K562 (cell line): ENCODE measurements at regions not wholly inside any gene's neighbourhood (a gene's known extent, or its start where the extent isn't known, plus 50 kb on each side); places are given as distances from the start of the nearest gene placed in this dataset.

Source experiments
- ATAC-seq: fragments of 200-7000 bp; cut with Tn5 transposase; 3 replicates; pipeline ENCODE4 v1.9.1; 2020; ENCODE audit warnings: moderate library complexity
- BruUV-seq: library from RNA; stranded (reverse); fragments of 400-500 nt; replicated peaks from 2 replicates; lab custom pipeline; 2021; lab: Mats Ljungman, UMichigan
- CTCF ChIA-PET: fragments of 300-600 bp; formaldehyde crosslinking; extraction: SDS; loops from one replicate; lab custom pipeline; 2021; ENCODE audit warnings: low intra/inter-chr PET ratio; lab: Yijun Ruan, JAX
- POLR2A ChIA-PET: fragments of 300-600, 350-650 bp; sonication (Branson Sonifier 250); formaldehyde crosslinking; extraction: SDS; loops from one replicate; lab custom pipeline; 2021; ENCODE audit warnings: antibody characterized with exemption, inconsistent platforms; lab: Yijun Ruan, JAX
- DNase-seq, 4 experiments: peaks; one replicate each; pipeline versions ENCODE4 v3.0.0 to v3.0.0-alpha.2; 2011 to 2018; ENCODE audit warnings: low spot score in 3 of 4, mixed read lengths in 3 of 4; ENCODE audit errors: extremely low read depth in 1 of 4
- FAIRE-seq: peaks from 2 replicates; lab custom pipeline; 2011; peaks lifted over from hg19 to GRCh38; lab: Jason Lieb, UNC
- H2AFZ ChIP-seq: 2 replicates; pipeline ENCODE4 v1.6.0; 2011; ENCODE audit warnings: low read depth, low read length, control low read depth, inconsistent platforms
- H3K27ac ChIP-seq: fragments of 200-600 bp; 3 replicates; pipeline ENCODE4 v1.8.0; 2011; ENCODE audit warnings: low read depth, mild to moderate bottlenecking, control low read depth, inconsistent platforms, low read length, moderate library complexity, mixed read lengths; ENCODE audit errors: extremely low read depth
- H3K27me3 ChIP-seq, 2 experiments: fragments of 300-600 bp in 1 of 2; 2 replicates in 1 of 2; 3 replicates in 1 of 2; pipeline versions ENCODE4 v1.6.0 to v1.8.0; 2011; ENCODE audit warnings: inconsistent platforms in 2 of 2, low read length in 2 of 2, mild to moderate bottlenecking in 1 of 2, mixed read lengths in 1 of 2, moderate library complexity in 1 of 2; ENCODE audit not compliant: control insufficient read depth in 2 of 2, insufficient read depth in 2 of 2
- H3K36me3 ChIP-seq: fragments of 300-600 bp; 3 replicates; pipeline ENCODE4 v1.8.0; 2011; ENCODE audit warnings: mild to moderate bottlenecking, low read length, inconsistent platforms; ENCODE audit not compliant: control insufficient read depth, insufficient read depth
- H3K4me1 ChIP-seq, 2 experiments: fragments of 200-600 bp in 1 of 2; replicated peaks in 1 of 2; 2 replicates in 1 of 2; 3 replicates in 1 of 2; pipeline versions ENCODE4 v1.5.1 to v1.8.0; 2011; ENCODE audit warnings: inconsistent platforms in 2 of 2, low read length in 2 of 2, mild to moderate bottlenecking in 1 of 2, mixed read lengths in 1 of 2, moderate library complexity in 1 of 2; ENCODE audit not compliant: control insufficient read depth in 2 of 2, insufficient read depth in 2 of 2
- H3K4me2 ChIP-seq: 2 replicates; pipeline ENCODE4 v1.6.1; 2011; ENCODE audit warnings: low read length, control low read depth, inconsistent platforms, mixed read lengths; ENCODE audit not compliant: insufficient read depth
- H3K4me3 ChIP-seq: fragments of 200-600 bp; sonication (generic), shearing (Covaris generic); 2 replicates; pipeline ENCODE4 v1.5.1; 2016; ENCODE audit warnings: control low read depth, inconsistent platforms
- H3K79me2 ChIP-seq: fragments of 200-600 bp; 3 replicates; pipeline ENCODE4 v1.8.0; 2011; ENCODE audit warnings: low read length, inconsistent platforms; ENCODE audit not compliant: control insufficient read depth, insufficient read depth
- H3K9ac ChIP-seq, 2 experiments: 2 replicates each; pipeline versions ENCODE4 v1.6.0 to v1.6.1; 2011; ENCODE audit warnings: low read depth in 2 of 2, low read length in 2 of 2, control low read depth in 1 of 2, inconsistent platforms in 1 of 2, mild to moderate bottlenecking in 1 of 2, mixed read lengths in 1 of 2; ENCODE audit not compliant: insufficient read depth in 1 of 2
- H3K9me1 ChIP-seq: one replicate; pipeline ENCODE4 v1.6.0; 2011; ENCODE audit warnings: inconsistent platforms, mild to moderate bottlenecking, low read length, moderate library complexity; ENCODE audit not compliant: control insufficient read depth, insufficient read depth
- H3K9me3 ChIP-seq: replicated peaks from 2 replicates; pipeline ENCODE4 v1.5.1; 2011; ENCODE audit warnings: low read depth, low read length, inconsistent platforms; ENCODE audit not compliant: control insufficient read depth, insufficient read depth
- H4K20me1 ChIP-seq: replicated peaks from 2 replicates; pipeline ENCODE4 v1.6.1; 2011; ENCODE audit warnings: low read length, inconsistent platforms, mixed read lengths; ENCODE audit not compliant: control insufficient read depth, insufficient read depth
- CHCHD3 ChIP-seq: fragments of 250-450 bp; sonication (Bioruptor Pico); IDR thresholded peaks from 2 replicates; pipeline ENCODE4 v2.1.2; 2022; ENCODE audit warnings: mild to moderate bottlenecking
- KDM2B ChIP-seq: fragments of 250-450 bp; sonication (Bioruptor Pico); IDR thresholded peaks from 2 replicates; pipeline ENCODE4 v1.8.0; 2021; ENCODE audit warnings: mild to moderate bottlenecking, moderate library complexity
- L3MBTL2 ChIP-seq: fragments of 450-650 bp; IDR thresholded peaks from 2 replicates; pipeline ENCODE4 v1.6.1; 2016; ENCODE audit warnings: mild to moderate bottlenecking, moderate library complexity
- MEIS2 ChIP-seq: fragments of 450-650 bp; IDR thresholded peaks from 2 replicates; pipeline ENCODE4 v1.6.1; 2014; ENCODE audit warnings: mild to moderate bottlenecking; ENCODE audit not compliant: partially characterized antibody
- MTA3 ChIP-seq: fragments of 450-650 bp; formaldehyde crosslinking; IDR thresholded peaks from 2 replicates; pipeline ENCODE4 v1.6.1; 2017; ENCODE audit warnings: mild to moderate bottlenecking, borderline replicate concordance
- MYNN ChIP-seq, 2 experiments: sonication (generic); formaldehyde crosslinking in 1 of 2; IDR thresholded peaks; 2 replicates each; pipeline versions ENCODE4 v1.5.0 to v1.6.1; 2016 to 2020; ENCODE audit warnings: antibody characterized with exemption in 1 of 2, missing genetic modification reagents in 1 of 2
- TAF15 ChIP-seq: fragments of 200-400 bp; formaldehyde crosslinking; IDR thresholded peaks from 2 replicates; pipeline ENCODE4 v1.6.1; 2017; ENCODE audit warnings: mild to moderate bottlenecking, low read depth, low read length, moderate library complexity
- TBL1XR1 ChIP-seq, 2 experiments: IDR thresholded peaks; 2 replicates each; pipeline ENCODE4 v1.6.1; 2012; ENCODE audit warnings: improper control_type of control experiment in 2 of 2, low read length in 2 of 2, mild to moderate bottlenecking in 1 of 2
- ZNF124 ChIP-seq: sonication (generic); formaldehyde crosslinking; IDR thresholded peaks from 2 replicates; pipeline ENCODE4 v1.8.1; 2022; ENCODE audit warnings: missing genetic modification reagents
- WGBS: fragments of 100-300 bp; shearing (Covaris generic); methylation state at CpG from one replicate; pipeline ENCODE4 v1.1.6; 2016; ENCODE audit warnings: low coverage, mixed read lengths; ENCODE audit not compliant: insufficient coverage; ENCODE audit errors: missing lambda C conversion rate; 5-methylcytosine and 5-hydroxymethylcytosine counted together
- in situ Hi-C: fragments of 300-500 bp; cut with MboI; formaldehyde crosslinking; loops from 4 replicates; pipeline ENCODE4 v1.15.0; 2018; ENCODE audit warnings: inconsistent platforms, mixed read lengths
- intact Hi-C: fragments of 100-400 bp; cut with micrococcal nuclease; formaldehyde crosslinking; loops from 2 replicates; pipeline ENCODE4 v1.14.2; 2022
- TF ChIP-seq, protein P1 (sequence below): fragments of 150-350 bp; conservative IDR thresholded peaks from 2 replicates; pipeline ENCODE4 v1.6.1; 2014; ENCODE audit warnings: low read length
- TF ChIP-seq, protein P2 (sequence below), 2 experiments: fragments of 450-650 bp in 1 of 2; sonication (generic) in 1 of 2; formaldehyde crosslinking; conservative IDR thresholded peaks; 2 replicates each; pipeline versions ENCODE4 v1.4.0 to v1.8.1; 2020 to 2022; ENCODE audit warnings: mild to moderate bottlenecking in 1 of 2, missing genetic modification reagents in 1 of 2

DNA sequence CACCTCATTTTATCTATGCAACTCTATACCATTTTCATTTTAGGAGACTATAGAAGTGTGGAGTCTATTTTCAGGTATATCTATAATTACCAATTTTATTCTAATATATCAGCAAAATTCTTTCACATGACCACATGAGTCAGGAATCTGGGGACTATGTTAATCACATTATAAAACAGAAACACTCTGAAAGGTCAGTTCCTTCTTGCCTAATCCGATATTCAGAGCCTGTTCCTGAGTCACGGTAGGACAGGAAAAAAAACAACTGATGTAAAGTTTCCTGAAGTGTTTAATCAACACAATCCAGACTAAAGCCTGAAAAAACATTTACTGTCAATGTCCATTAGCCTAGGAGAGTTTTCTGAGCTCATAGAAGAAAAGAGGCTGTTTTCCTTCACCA lies 1902.3 kb downstream of the NCAM2 start:
- peaks cover 2% of the 10 kb centered on the region; the same call in 1 of the 2 replicates for H3K9me3 ChIP-seq
- no peaks in the 10 kb centered on the region for H3K4me1 ChIP-seq
- CTCF ChIA-PET = no interaction called here
- no peaks in the 10 kb centered on the region for H3K27me3 ChIP-seq
- intact Hi-C loops = no loop called here
- in situ Hi-C loops = no loop called here
- BruUV-seq = no TSS peak
- 0% methylated on average over 2 of the region's 2 CpGs for WGBS
- POLR2A ChIA-PET = no interaction called here
- H3K79me2 ChIP-seq = no peaks in the 10 kb centered on the region
- no peak overlapping the region for H3K4me3 ChIP-seq
- no peak overlapping the region for H3K27ac ChIP-seq
- no peak overlapping the region for H2AFZ ChIP-seq
- no peak overlapping the region for H3K4me2 ChIP-seq
- no peaks in the 10 kb centered on the region for H3K36me3 ChIP-seq
- FAIRE-seq (no peak), DNase-seq (no peak), ATAC-seq (no peak)
- TF ChIP-seq KDM2B = no peak
- TF ChIP-seq, protein P1, sequence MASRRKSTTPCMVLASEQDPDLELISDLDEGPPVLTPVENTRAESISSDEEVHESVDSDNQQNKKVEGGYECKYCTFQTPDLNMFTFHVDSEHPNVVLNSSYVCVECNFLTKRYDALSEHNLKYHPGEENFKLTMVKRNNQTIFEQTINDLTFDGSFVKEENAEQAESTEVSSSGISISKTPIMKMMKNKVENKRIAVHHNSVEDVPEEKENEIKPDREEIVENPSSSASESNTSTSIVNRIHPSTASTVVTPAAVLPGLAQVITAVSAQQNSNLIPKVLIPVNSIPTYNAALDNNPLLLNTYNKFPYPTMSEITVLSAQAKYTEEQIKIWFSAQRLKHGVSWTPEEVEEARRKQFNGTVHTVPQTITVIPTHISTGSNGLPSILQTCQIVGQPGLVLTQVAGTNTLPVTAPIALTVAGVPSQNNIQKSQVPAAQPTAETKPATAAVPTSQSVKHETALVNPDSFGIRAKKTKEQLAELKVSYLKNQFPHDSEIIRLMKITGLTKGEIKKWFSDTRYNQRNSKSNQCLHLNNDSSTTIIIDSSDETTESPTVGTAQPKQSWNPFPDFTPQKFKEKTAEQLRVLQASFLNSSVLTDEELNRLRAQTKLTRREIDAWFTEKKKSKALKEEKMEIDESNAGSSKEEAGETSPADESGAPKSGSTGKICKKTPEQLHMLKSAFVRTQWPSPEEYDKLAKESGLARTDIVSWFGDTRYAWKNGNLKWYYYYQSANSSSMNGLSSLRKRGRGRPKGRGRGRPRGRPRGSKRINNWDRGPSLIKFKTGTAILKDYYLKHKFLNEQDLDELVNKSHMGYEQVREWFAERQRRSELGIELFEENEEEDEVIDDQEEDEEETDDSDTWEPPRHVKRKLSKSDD = no peak
- TF ChIP-seq MYNN (IDR thresholded peaks at IDR 0.05) = no peak
- TF ChIP-seq MYNN (CRISPR knock-in tag; IDR thresholded peaks at IDR 0.05) = no peak
- TF ChIP-seq MEIS2 = no peak
- no peak for TF ChIP-seq ZNF124 (CRISPR knock-in tag)
- TF ChIP-seq CHCHD3 (CRISPR knock-in tag) = no peak
- no peak for TF ChIP-seq L3MBTL2
- no peak for TF ChIP-seq TAF15
- no peak for TF ChIP-seq TBL1XR1 (IDR thresholded peaks at IDR 0.05; ENCODE audit: low read length in 2 of 2)
- TF ChIP-seq, protein P2, sequence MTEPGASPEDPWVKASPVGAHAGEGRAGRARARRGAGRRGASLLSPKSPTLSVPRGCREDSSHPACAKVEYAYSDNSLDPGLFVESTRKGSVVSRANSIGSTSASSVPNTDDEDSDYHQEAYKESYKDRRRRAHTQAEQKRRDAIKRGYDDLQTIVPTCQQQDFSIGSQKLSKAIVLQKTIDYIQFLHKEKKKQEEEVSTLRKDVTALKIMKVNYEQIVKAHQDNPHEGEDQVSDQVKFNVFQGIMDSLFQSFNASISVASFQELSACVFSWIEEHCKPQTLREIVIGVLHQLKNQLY (CRISPR knock-in tag; conservative IDR thresholded peaks at IDR 0.05) = no peak
- TF ChIP-seq MTA3 = no peak
- H3K9me1 ChIP-seq = no peaks in the 10 kb centered on the region
- no peak overlapping the region for H3K9ac ChIP-seq
- H4K20me1 ChIP-seq = no peaks in the 10 kb centered on the region
